ENCODE measurements at regions not wholly inside any gene's neighbourhood (a gene's known extent, or its start where the extent isn't known, plus 50 kb on each side); places are given as distances from the start of the nearest gene placed in this dataset.

GRCh38 chr12:107530701-107531100 is 154.9 kb upstream of the PWP1 start:
- intact Hi-C loops (cut with micrococcal nuclease) (no loop called here), in situ Hi-C loops (cut with MboI) (no loop called here)
- H3K9me3 ChIP-seq (replicated peaks; ENCODE audit: control insufficient read depth, insufficient read depth, low read depth, low read length), result no peaks in the 10 kb centered on the region
- WGBS (ENCODE audit: insufficient coverage, low coverage, missing lambda C conversion rate), result 0% methylated on average over 2 of the region's 2 CpGs
- no peaks in the 10 kb centered on the region for H3K9me1 ChIP-seq (ENCODE audit: control insufficient read depth, insufficient read depth, low read length)
- H3K79me2 ChIP-seq (ENCODE audit: control insufficient read depth, insufficient read depth, low read length), result no peaks in the 10 kb centered on the region
- H3K4me2 ChIP-seq (ENCODE audit: insufficient read depth, low read length), result no peak overlapping the region
- H3K27me3 ChIP-seq (ENCODE audit: control insufficient read depth in 2 of 2, insufficient read depth in 2 of 2, low read length in 2 of 2), result no peaks in the 10 kb centered on the region
- no peaks in the 10 kb centered on the region for H3K4me1 ChIP-seq (replicated peaks in 1 of 2; ENCODE audit: control insufficient read depth in 2 of 2, insufficient read depth in 2 of 2, low read length in 2 of 2)
- CTCF ChIA-PET (ENCODE audit: low intra/inter-chr PET ratio), result no interaction called here
- no TSS peak for BruUV-seq (replicated peaks)
- TF ChIP-seq E2F5 (CRISPR knock-in tag; IDR thresholded peaks at IDR 0.05) (no peak), ELF4 (CRISPR knock-in tag; IDR thresholded peaks at IDR 0.05) (no peak), MEIS2 (IDR thresholded peaks at IDR 0.05; ENCODE audit: partially characterized antibody) (no peak), CEBPB (tag; IDR thresholded peaks at IDR 0.05) (no peak), ZBTB26 (CRISPR knock-in tag; IDR thresholded peaks at IDR 0.05) (no peak), BHLHE40 (IDR thresholded peaks at IDR 0.05; ENCODE audit: low read length) (no peak)
- TF ChIP-seq, protein P1, sequence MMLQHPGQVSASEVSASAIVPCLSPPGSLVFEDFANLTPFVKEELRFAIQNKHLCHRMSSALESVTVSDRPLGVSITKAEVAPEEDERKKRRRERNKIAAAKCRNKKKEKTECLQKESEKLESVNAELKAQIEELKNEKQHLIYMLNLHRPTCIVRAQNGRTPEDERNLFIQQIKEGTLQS (IDR thresholded peaks at IDR 0.05), result no peak
- TF ChIP-seq, protein P1 (CRISPR knock-in tag; conservative IDR thresholded peaks at IDR 0.05), result no peak
- H4K20me1 ChIP-seq (replicated peaks; ENCODE audit: control insufficient read depth, insufficient read depth, low read length), result no peaks in the 10 kb centered on the region
- DNase-seq (ENCODE audit: extremely low read depth in 1 of 4, low spot score in 3 of 4) (no peak), FAIRE-seq (no peak), ATAC-seq (no peak)
- no peaks in the 10 kb centered on the region for H3K36me3 ChIP-seq (ENCODE audit: control insufficient read depth, insufficient read depth, low read length)
- no peak overlapping the region for H3K9ac ChIP-seq (ENCODE audit: insufficient read depth in 1 of 2, low read depth in 2 of 2, low read length in 2 of 2)
- H2AFZ ChIP-seq (ENCODE audit: low read depth, low read length), result no peak overlapping the region
- POLR2A ChIA-PET, result interaction anchor here (1.0 kb wide), 1 partner anchor 24 kb away, joined by 3 read pairs; no protein-coding TSS in a partner anchor
- no peak overlapping the region for H3K4me3 ChIP-seq
- no peak overlapping the region for H3K27ac ChIP-seq (ENCODE audit: extremely low read depth, low read depth, low read length)
